Activated CD8-positive, alpha-beta memory T cell treated with anti-CD3 and anti-CD28 coated beads, Interleukin-2, amount 50 U/mL, for 48 hours (primary cell): ENCODE measurements at regions not wholly inside any gene's neighbourhood (a gene's known extent, or its start where the extent isn't known, plus 50 kb on each side); places are given as distances from the start of the nearest gene placed in this dataset.

Experiments used
- DNase-seq: peaks from one replicate; pipeline ENCODE4 v3.0.0-alpha.2; 2020

DNA sequence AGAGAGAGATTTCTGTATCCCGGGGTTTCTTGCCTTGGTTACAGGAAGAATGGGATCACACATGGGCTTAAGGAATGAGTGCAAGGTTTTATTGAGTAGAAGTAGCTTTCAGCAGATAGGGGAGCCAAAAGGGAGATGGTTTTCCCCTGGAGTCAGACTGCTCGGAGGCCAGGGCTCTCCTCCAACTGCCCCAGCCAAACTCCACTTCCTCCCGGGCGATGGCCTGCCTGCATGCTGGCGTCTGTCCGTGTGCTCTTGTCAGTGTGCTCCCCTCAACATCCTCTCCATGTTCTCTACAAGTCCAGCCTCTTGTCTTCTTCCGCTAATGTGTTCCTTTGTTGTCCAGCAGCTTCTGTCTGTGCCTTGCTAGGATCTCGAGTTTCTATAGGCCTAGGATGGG, 421.3 kb upstream of the ADGRL2 start:
- no peak for DNase-seq

DNA sequence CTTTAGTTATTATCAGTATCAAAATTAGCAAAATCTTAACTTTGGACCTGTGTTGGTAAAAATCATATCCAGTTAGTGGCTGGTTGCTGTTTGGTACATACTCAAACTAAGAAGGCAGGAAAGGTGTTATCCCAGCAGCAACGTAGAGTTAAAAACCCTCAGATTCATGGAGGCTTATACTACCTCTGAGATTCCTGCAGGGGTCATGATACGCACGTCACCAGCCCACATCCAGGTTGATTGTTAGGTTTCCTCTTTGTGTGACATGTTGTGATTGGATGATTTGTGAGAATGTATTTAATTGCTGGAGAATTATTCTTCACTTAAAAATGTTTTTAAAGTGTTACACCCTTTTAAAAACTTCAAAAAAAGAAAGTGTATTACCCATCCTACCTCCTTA, 423.3 kb upstream of the ADGRL2 start:
- no peak for DNase-seq

DNA sequence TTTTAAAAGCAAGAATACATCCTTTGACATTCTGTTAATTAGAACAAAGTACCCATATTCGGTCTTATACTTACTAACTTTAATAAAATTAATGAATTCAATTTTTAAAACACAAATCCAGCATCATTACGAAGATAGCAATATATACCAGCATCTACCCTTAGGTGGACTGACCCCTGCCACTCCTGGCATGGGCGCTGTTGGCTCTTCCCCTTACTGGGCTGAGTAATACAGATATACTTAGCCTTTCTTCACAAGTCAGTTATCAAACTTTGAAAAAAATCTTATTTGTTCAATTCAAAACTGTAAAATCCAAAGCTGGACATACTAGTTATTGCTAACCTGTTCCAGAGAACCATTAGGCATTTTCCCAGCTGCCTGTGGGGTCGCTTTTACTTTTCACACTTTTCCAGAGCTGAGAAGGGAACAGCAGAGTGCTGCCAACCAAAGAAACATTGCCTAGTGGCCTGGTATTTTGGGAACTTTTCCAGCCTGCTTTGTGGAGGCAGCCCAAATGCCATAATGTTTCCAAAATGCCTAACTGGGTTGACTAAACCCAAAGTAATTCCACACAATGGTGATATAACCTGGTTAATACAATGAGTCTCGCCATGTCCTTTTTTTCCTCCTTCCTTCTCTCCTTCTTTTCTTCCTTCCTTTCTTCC, 424.7 kb upstream of the ADGRL2 start:
- DNase-seq = no peak

DNA sequence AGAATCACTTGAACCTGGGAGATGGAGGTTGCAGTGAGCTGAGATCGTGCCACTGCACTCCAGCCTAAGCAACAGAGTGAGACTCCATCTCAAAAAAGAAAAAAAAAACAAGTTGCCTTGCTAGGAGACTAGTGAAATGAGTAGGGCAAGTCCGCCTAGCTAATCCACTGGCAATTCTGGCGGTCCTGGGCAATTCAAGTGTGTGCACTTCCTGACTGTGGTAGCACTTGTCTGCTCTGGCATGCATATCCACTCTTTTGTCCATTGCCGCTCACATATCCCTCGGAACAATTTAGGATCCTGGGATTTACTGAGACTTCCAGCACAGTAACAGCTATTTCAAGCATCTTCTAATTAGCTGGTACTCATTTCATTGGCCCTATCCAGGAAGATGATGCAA, 426.3 kb upstream of the ADGRL2 start:
- DNase-seq = no peak

DNA sequence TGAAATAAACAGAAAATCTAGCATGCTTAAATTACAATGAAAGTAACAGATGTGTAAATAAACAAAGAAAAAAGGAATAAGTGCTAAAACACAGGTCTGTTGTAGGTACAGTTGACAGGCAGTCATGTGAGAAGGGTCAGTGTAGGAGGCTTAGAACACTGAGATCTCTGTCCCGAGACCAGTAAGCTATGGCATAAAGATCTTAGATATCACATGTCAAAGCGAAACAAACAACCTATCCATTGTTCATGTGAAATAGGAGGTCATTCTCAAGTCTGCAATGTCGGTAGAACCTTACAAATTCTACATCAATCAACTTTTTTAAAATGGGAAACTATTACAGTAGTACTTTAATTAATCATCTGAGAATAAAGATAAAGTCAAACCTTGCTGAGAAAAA, 428.9 kb upstream of the ADGRL2 start:
- DNase-seq = no peak

DNA sequence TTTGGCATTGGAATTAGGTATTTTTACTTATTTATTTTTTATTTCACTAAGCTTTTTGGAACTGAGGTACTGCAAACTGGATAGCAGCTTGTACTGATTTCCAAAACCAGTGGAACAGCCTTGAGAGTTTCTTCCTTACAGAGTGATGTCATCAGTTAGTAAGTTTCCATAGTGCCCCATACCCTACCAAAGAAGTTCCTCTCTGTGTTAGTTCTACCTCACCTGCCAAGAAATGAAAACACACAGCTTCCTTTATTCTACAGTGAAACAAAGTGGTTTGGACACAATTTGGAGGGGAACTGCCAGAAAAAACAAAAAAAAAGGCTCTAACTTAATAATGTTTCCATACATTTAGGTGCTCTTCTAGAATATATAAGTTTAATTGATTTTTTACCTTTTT, 430.9 kb upstream of the ADGRL2 start:
- no peak for DNase-seq

DNA sequence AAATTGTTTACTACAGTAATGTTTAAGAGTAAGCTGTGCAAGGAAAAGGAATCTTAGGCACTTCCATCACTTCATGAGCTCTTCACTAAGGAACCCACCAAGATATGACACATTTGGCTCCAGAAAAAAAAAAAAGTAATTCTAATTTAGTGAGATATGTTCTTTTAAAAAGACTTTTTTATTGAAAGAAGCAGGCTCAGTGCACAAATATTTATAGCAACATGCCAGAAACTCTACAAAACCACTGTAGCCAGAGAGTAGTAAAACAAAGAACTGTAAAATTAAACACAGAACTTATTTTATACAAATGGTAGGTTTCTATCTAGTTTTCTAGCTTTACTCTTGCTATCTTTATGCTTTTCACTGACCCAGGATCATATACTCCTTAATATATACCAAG, 434.6 kb upstream of the ADGRL2 start:
- DNase-seq = no peak

DNA sequence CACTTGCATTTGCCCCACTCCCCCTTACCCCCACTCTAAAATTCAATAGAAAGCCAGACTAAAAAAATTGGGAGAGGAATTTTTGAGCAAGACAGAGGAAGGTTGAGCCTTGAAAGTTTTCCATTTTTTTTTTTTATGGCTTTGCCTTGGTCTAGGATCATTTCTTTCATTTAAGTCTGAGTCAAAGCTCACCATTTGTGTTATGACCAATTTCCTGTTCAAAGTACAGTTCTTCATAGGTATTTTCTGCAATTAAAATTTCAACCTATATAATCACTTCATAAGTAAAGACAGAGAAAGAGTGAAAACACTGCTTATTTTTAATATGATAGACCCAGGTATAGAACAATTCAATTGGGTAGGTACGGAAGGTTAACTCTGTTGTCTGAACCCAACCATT, 436.6 kb upstream of the ADGRL2 start:
- DNase-seq = no peak

DNA sequence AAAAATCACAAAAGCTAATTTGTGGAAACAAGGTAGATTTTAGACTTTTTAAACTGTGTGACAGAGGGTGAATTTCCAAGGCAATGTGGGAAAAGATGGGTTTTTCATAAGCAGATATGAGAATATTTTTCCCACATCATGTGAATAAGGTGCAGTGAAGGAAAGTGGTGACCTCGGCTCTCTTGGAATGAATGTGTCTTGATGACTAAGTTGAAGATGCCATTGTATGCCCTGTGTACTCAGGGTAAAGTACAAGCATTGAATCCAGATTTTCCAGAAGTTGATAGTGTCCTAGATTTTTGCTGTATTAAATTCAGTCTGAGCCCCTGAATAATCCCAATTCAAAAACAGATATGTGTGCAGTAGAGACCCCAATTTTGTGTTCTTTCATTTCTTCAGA, 442.6 kb upstream of the ADGRL2 start:
- no peak for DNase-seq

DNA sequence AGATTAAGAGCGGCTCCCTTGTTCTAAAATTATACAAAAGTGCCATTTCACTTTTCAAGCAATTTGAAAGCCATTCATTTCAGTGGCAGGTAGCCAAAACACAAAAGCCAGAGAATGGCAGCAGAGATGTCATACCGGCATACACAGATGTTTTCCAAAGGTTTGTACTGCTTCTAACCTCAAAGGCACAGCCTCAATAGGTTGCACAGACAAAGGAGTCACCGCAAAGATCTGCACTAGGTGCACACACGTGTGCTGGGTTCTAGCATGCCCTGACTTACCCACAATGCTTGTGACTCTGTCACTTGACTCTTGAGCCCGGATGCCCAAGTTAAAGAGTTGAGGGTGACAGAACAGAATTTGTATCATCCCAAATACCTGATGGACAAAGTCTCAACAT, 448.9 kb upstream of the ADGRL2 start:
- DNase-seq = no peak

DNA sequence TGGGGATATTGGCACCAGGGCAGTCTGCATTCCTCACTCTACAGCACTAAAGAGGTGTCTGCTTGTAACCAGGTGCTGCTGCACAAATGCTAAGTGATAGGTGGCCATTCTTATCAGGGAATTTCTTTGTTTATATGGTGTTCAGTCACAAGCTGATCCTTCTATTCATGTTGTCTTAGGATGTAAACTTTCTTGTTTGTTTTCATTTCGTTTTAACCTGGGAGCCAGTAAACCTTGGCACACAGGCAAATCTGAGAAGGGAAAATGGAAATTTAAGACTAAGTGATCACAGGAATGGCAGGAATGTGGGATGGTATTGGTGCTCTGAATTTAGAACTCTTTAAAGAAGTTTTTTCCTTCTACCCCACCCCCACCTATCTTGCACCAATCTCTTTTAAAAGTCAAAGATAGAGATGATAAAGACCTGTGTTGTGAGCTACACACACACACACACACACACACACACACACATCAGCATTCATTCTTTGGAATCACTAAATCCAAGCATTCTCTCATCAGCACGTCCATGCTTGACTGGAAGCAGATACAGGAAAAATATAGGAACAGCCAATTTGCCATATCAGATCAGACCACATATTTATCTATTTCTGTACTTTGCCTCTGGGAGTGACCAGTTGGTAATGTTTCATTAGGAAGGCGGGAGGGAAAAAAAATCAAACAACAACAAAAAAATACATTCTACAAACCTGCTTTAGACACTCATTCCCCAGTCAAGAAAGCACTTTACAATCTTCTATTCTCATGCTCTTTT, 451.4 kb upstream of the ADGRL2 start:
- DNase-seq = no peak

DNA sequence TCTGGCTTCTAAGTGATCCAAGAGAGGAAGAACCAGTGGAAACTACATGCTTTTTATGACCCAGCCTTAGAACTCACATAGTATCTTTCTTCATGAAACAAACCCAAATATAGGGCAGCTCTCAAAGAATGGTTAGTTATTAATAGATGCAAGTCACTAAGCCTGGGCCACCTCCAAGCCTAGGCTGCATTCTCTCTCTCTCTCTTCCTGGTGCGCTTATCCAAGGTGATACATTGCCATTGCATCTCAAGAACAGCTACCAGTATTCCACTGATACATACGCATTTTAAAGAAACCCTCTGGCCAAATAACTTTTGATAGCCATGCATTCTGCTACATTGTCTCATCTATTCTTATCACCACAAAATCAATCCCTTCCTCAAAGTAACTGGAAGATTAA, 455.6 kb upstream of the ADGRL2 start:
- no peak for DNase-seq

DNA sequence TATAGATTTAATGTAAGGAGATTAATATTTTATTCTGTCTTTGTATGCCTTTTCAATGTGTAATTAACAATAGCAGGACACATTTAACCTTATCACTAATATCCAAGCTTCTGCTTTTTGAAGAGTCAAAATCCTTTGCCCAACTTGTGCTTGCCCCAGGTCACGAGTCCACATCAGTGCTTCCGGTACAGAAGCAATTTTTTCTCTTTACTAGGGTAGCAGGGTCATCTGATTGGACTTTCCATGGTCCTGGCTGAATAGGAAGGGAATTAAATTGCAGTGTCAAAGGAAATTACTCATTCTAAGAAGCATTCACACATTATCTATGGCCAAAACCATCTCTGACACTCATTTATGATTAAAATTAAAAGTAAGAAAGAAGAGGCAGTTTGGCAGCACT, 460.5 kb upstream of the ADGRL2 start:
- no peak for DNase-seq

DNA sequence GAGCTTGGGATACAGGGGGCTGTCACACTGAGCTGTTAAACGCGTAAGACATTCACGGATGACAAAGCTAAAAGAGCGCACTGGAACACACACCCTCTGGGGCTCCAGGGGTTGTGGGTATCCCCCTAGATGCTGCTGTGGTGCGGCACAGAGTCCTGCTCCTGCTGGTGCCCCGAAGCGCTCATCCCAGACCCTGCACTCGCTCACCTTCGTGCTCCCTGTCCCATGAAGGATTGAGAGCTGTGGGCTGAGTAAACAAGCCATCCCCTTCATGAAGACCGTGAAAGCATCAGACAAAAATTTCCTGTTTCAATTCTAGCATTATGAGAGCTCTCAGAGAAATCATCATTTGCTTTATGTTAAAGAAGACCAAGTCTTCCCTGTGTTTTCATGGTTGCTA, 463.5 kb upstream of the ADGRL2 start:
- DNase-seq = no peak

DNA sequence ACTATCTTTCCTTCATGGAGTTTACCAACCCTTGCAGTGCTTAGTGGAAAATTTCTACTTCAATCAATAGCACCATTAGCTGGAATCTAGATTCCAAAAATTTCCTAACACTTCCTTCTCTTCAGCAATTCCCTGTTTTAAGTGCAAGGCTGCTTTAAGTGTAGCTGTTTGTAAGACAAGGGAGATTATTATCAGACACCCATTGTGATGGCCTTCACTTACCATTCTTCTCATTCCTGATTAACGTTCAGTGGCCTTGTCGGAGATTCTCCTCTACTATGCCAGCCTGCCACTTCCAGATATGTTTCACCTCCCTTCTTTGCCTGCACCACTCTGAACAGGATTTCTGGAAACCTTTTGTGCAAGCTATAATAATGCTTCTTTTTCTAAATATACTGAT, 464.9 kb upstream of the ADGRL2 start:
- no peak for DNase-seq

DNA sequence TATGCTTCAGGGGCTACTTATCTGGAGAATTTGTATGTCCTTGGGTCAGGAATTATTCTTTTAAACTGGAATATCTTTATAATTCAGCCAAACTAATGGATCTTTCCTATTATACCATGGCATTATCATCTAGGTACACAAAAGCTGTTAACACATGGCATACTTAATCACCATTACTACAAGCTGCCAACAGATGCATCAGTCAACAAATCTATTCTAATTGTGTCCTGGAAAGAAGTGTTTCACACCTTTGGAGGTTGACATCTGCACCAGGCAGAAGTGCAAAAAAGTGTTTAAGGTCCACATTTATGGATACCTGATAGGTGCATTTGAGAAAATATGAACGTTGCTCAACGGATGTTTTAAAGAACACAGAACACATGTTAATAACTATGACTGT, 470.2 kb upstream of the ADGRL2 start:
- no peak for DNase-seq

DNA sequence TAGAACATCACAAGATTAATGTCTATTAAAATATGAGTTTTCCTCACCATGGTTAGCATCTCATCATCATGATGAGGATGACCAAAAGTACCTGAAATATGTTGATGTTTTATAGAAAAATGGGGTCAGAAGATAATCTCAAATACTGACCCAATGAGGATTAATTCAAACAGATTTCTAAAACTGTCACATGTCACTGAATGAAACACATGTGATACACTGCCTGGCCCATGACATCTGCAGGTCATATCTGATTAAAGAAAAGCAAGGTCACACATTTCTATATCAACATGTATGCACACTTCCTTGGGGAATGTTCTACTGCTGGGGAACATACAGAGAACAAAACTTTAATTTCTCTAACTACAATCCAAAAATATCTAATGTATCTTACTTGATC, 470.6 kb upstream of the ADGRL2 start:
- no peak for DNase-seq

DNA sequence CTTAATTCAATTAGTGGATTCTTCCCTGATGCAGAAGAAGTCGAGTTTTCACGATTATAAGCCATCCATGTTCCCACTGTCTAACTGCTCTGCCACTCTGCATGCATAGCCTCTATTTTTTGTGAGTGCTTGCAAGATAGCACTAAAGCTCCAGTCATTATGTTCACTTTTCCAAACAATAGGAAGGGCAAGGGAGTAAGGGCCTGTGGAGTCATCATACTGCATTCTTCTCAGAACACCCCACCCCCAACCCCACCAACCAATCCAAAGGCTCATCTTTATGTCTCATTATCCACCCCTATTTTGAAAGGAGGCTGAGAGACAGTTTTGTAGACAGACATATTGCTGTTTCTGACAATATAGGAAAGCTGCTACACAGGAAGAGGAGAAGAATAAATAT, 471.7 kb upstream of the ADGRL2 start:
- DNase-seq = no peak

DNA sequence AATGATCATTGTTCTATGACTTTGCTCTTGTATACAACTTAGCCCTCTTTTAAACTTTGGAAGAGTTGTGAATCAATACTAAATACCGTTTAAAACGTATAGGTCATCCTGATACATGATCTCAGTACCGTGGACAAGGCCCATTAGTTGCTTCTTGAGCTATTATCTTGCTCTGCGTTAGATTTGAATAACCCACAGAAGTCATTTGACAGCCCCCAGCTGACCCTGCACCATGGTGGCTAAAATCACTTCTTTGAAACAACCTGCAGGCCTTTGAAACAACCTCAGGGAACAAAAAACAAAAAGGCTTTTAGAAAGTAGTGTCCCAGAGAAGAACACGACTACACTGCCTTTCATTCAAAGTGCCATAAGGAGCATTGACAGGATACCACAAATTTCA, 473.0 kb upstream of the ADGRL2 start:
- DNase-seq = no peak

DNA sequence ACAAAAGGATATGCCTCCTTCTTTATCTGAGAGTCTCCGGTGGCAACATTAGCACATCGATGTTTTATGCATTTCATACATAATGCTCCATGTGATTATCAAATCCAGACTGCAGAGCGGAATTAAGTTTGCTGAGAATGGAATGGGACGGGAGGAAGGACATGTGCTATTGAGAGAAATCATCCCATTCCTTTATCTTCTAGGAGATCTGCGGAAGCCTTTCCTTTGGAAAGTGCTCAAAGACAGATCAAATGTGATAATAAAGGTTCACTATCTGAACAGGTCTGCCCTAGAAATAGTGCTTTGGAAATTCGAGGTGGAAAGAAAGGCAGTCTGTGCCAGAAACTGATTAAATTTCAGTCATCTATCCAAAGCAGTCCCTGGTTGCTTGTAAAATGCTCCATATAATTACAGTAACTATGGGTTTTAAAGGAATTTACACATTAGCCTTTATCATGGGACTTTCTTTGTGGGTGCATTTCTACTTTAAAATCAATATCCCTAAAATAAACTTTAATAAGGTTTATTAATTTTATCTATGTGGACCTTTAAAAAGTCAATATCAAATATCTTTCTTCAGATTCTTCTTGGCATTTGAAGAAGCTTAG, 473.5 kb upstream of the ADGRL2 start:
- no peak for DNase-seq

DNA sequence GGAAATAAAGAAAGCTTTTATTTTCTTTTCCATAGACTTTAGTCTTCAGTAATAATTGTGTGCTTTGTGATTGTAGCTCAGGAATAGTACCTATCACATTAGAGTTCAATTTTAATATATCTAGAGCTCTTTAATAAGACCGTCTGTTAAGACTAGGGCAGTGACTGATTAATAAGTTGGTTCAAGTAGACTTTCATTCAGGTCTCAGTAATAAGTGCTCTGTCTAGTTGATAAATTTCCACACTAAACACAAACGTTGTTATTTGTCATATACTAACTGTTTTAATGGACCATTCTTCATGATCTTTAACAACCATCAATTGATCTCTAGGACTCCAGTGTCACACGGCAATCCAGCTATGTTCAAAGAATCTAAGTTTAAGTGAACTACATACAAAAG, 474.5 kb upstream of the ADGRL2 start:
- no peak for DNase-seq

DNA sequence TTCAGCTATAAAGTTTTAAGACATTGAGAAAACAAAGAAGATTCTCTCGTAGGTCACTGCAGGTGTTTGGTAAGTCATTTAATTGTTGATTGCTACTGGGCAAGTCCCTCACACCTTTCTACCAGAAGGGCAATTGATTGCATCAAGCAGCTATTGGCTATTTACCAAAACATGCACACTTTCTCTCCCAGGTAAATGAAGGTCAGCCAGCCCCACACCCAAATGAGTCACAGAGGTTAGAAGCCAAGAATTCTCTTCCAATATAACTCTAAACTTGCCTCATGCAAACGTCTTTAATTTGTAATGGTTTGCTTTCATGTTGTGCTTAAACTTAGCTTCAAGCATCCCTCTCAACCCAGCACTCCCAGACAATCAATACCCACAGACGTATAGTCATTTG, 475.3 kb upstream of the ADGRL2 start:
- DNase-seq = no peak

DNA sequence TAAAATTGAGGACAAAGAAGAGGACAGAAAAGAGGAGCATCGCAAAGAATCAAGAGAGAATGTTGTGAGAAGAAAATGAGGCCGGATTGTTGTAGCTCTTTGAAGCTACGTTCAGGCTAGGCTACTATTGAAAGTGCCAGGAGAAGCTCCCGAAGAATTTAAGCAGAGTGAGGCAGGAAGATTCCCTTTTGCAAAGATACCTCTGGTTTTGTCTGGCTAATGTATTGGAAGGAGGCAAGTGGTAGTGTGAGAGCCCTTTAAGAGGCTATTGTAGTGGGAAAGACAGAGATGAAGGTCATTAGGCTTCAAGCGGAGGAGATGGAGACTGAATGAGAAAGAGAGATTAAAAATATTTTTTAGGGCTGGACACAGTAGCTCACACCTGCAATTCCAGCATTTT, 476.9 kb upstream of the ADGRL2 start:
- no peak for DNase-seq

DNA sequence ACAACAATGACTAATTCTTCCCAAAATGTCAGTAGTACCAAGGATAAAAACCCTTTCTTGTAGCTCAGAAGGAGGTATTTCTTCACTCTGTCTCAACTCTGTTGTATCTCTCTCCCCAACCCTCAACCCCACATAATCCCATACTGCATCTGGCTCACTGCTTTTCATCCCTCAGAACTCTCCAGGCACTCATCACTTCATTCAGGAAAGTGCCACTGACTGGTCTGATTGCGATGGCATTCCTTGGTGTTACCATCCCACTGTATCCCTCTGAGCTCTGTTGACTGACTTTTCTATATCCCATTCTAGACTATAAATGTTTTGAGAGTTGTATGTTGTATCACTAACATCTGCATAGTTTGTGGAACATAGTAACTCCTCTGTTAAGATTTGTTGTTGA, 483.5 kb upstream of the ADGRL2 start:
- DNase-seq = no peak
